HG03060 (cell line): ENCODE measurements at regions not wholly inside any gene's neighbourhood (a gene's known extent, or its start where the extent isn't known, plus 50 kb on each side); places are given as distances from the start of the nearest gene placed in this dataset.
"Not testable (repeated sequence)": the region's sequence is repeated elsewhere in the genome, so short reads cannot be mapped to it uniquely, and the experiment has no call there.

Source experiments
- ATAC-seq: cut with Tn5 transposase; IDR thresholded peaks from one replicate; pipeline ENCODE4 v1.9.1; 2021; ENCODE audit warnings: low read depth, moderate number of reproducible peaks; ENCODE audit not compliant: unreplicated experiment

- not testable (repeated sequence) for ATAC-seq
Observed at GRCh38 chr11:38115381-38115780, 1517.3 kb upstream of the RAG2 start.

- no peak for ATAC-seq
Observed at GRCh38 chr11:38100836-38101462, 1502.9 kb upstream of the RAG2 start.

GRCh38 chr11:38095268-38095667 lies 1497.2 kb upstream of the RAG2 start:
- no peak for ATAC-seq

GRCh38 chr11:38089726-38090125 lies 1491.7 kb upstream of the RAG2 start:
- no peak for ATAC-seq

GRCh38 chr11:38060920-38061319 lies 1462.9 kb upstream of the RAG2 start:
- no peak for ATAC-seq

- ATAC-seq: no peak
Observed at GRCh38 chr11:38060136-38060535, 1462.1 kb upstream of the RAG2 start.

GRCh38 chr11:38046571-38047135 lies 1448.6 kb upstream of the RAG2 start:
- ATAC-seq: no peak

GRCh38 chr11:38043060-38043459 lies 1445.0 kb upstream of the RAG2 start:
- no peak for ATAC-seq

- no peak for ATAC-seq
Observed at GRCh38 chr11:38038777-38039176, 1440.7 kb upstream of the RAG2 start.

- no peak for ATAC-seq
Observed at GRCh38 chr11:38019072-38019775, 1421.2 kb upstream of the RAG2 start.

- ATAC-seq: no peak
Observed at GRCh38 chr11:38014405-38014804, 1416.4 kb upstream of the RAG2 start.

GRCh38 chr11:38013157-38013556 lies 1415.1 kb upstream of the RAG2 start:
- ATAC-seq: no peak

- no peak for ATAC-seq
Observed at GRCh38 chr11:38011496-38011895, 1413.5 kb upstream of the RAG2 start.

GRCh38 chr11:38009932-38010331 lies 1411.9 kb upstream of the RAG2 start:
- no peak for ATAC-seq

GRCh38 chr11:38006466-38006865 lies 1408.4 kb upstream of the RAG2 start:
- no peak for ATAC-seq

- ATAC-seq: no peak
Observed at GRCh38 chr11:38005597-38005996, 1407.6 kb upstream of the RAG2 start.

- no peak for ATAC-seq
Observed at GRCh38 chr11:37999171-37999570, 1401.1 kb upstream of the RAG2 start.

- ATAC-seq: no peak
Observed at GRCh38 chr11:37995886-37996285, 1397.8 kb upstream of the RAG2 start.

GRCh38 chr11:37988031-37988430 lies 1390.0 kb upstream of the RAG2 start:
- ATAC-seq: no peak

GRCh38 chr11:37984991-37985390 lies 1387.0 kb upstream of the RAG2 start:
- no peak for ATAC-seq

- no peak for ATAC-seq
Observed at GRCh38 chr11:37978647-37979046, 1380.6 kb upstream of the RAG2 start.

GRCh38 chr11:37973941-37974340 lies 1375.9 kb upstream of the RAG2 start:
- no peak for ATAC-seq
